ENCODE measurements at regions not wholly inside any gene's neighbourhood (a gene's known extent, or its start where the extent isn't known, plus 50 kb on each side); places are given as distances from the start of the nearest gene placed in this dataset.
"Not testable (repeated sequence)": the region's sequence is repeated elsewhere in the genome, so short reads cannot be mapped to it uniquely, and the experiment has no call there.

- TF ChIP-seq CTCF (IDR thresholded peaks at IDR 0.05; ENCODE audit: low read depth, low read length), result no peak
- DNase-seq (ENCODE audit: extremely low read depth, low read depth), result no peak
Observed at GRCh38 chr21:31524140-31524539, 135.4 kb upstream of the SOD1 start.

- DNase-seq (ENCODE audit: extremely low read depth, low read depth), result no peak
- TF ChIP-seq CTCF (IDR thresholded peaks at IDR 0.05; ENCODE audit: low read depth, low read length), result no peak
Observed at GRCh38 chr21:31521515-31521914, 138.0 kb upstream of the SOD1 start.

- no peak for TF ChIP-seq CTCF (IDR thresholded peaks at IDR 0.05; ENCODE audit: low read depth, low read length)
- no peak for DNase-seq (ENCODE audit: extremely low read depth, low read depth)
Observed at GRCh38 chr21:31520561-31521098, 138.9 kb upstream of the SOD1 start.

GRCh38 chr21:31518580-31518979 is 140.9 kb upstream of the SOD1 start:
- no peak for TF ChIP-seq CTCF (IDR thresholded peaks at IDR 0.05; ENCODE audit: low read depth, low read length)
- DNase-seq (ENCODE audit: extremely low read depth, low read depth), result no peak

GRCh38 chr21:31517664-31518414 is 141.7 kb upstream of the SOD1 start:
- no peak for TF ChIP-seq CTCF (IDR thresholded peaks at IDR 0.05; ENCODE audit: low read depth, low read length)
- DNase-seq (ENCODE audit: extremely low read depth, low read depth), result no peak

- no peak for DNase-seq (ENCODE audit: extremely low read depth, low read depth)
- no peak for TF ChIP-seq CTCF (IDR thresholded peaks at IDR 0.05; ENCODE audit: low read depth, low read length)
Observed at GRCh38 chr21:31515253-31515652, 144.2 kb upstream of the SOD1 start.

- no peak for TF ChIP-seq CTCF (IDR thresholded peaks at IDR 0.05; ENCODE audit: low read depth, low read length)
- no peak for DNase-seq (ENCODE audit: extremely low read depth, low read depth)
Observed at GRCh38 chr21:31514598-31514997, 144.9 kb upstream of the SOD1 start.

- not testable (repeated sequence) for DNase-seq (ENCODE audit: extremely low read depth, low read depth)
Observed at GRCh38 chr21:31513541-31513940, 146.0 kb upstream of the SOD1 start.

GRCh38 chr21:31511999-31512398 is 147.5 kb upstream of the SOD1 start:
- not testable (repeated sequence) for DNase-seq (ENCODE audit: extremely low read depth, low read depth)
